ENCODE measurements at regions not wholly inside any gene's neighbourhood (a gene's known extent, or its start where the extent isn't known, plus 50 kb on each side); places are given as distances from the start of the nearest gene placed in this dataset.

GRCh38 chr1:229067546-229067945, 203.4 kb upstream of the RAB4A start:
- TF ChIP-seq CTCF (IDR thresholded peaks at IDR 0.05) = no peak
- no peak for TF ChIP-seq SIN3A (IDR thresholded peaks at IDR 0.05; ENCODE audit: borderline replicate concordance, insufficient read depth, low read depth, low read length)
- no peak for TF ChIP-seq REST (IDR thresholded peaks at IDR 0.05; ENCODE audit: insufficient read depth in 1 of 2, low read depth in 2 of 2, low read length in 1 of 2)
- no peak for TF ChIP-seq POLR2AphosphoS5 (IDR thresholded peaks at IDR 0.05; ENCODE audit: low read depth, low read length)
- no peak for TF ChIP-seq TCF7L2 (IDR thresholded peaks at IDR 0.05; ENCODE audit: low read depth, low read length)

Data from Panc1 (cell line).